SK-N-SH (cell line): ENCODE measurements at regions not wholly inside any gene's neighbourhood (a gene's known extent, or its start where the extent isn't known, plus 50 kb on each side); places are given as distances from the start of the nearest gene placed in this dataset.

Experiments
- CTCF ChIA-PET: fragments of 300-600, 350-600 bp; formaldehyde crosslinking; extraction: SDS; loops from one replicate; lab custom pipeline; 2021; lab: Yijun Ruan, JAX
- POLR2A ChIA-PET: fragments of 350-600 bp; sonication (Branson Sonifier 250); formaldehyde crosslinking; extraction: SDS; loops from one replicate; lab custom pipeline; 2020; ENCODE audit warnings: antibody characterized with exemption, inconsistent platforms; lab: Yijun Ruan, JAX
- DNase-seq: peaks from one replicate; pipeline ENCODE4 v3.0.0; 2012
- H2AFZ ChIP-seq: fragments of 200-600 bp; sonication (generic); 2 replicates; pipeline ENCODE4 v1.8.1; 2016; ENCODE audit warnings: antibody characterized with exemption, mild to moderate bottlenecking, low read depth
- H3F3A ChIP-seq: fragments of 200-600 bp; sonication (generic); replicated peaks from 2 replicates; pipeline ENCODE3; 2016; ENCODE audit warnings: antibody characterized with exemption, mild to moderate bottlenecking; ENCODE audit not compliant: insufficient read depth
- H3K27ac ChIP-seq, 2 experiments: fragments of 200-500 bp in 1 of 2; fragments of 200-600 bp in 1 of 2; sonication (Bioruptor generic) in 1 of 2; sonication (generic), shearing (Covaris generic) in 1 of 2; 2 replicates each; pipeline versions ENCODE4 v1.5.1 to v1.6.1; 2014 to 2016; ENCODE audit warnings: low read depth in 2 of 2, inconsistent platforms in 1 of 2, low read length in 1 of 2, mild to moderate bottlenecking in 1 of 2, mixed read lengths in 1 of 2
- H3K27me3 ChIP-seq: fragments of 200-600 bp; sonication (generic), shearing (Covaris generic); 2 replicates; pipeline ENCODE4 v1.6.1; 2016; ENCODE audit warnings: mixed run types; ENCODE audit not compliant: insufficient read depth
- H3K36me3 ChIP-seq, 2 experiments: fragments of 200-500 bp in 1 of 2; fragments of 200-600 bp in 1 of 2; sonication (Bioruptor generic) in 1 of 2; sonication (generic) in 1 of 2; replicated peaks in 1 of 2; 2 replicates each; pipeline versions ENCODE3 to v1.5.1; 2014 to 2016; ENCODE audit warnings: low read length in 1 of 2, mild to moderate bottlenecking in 1 of 2; ENCODE audit not compliant: insufficient read depth in 2 of 2, control insufficient read depth in 1 of 2
- H3K4me1 ChIP-seq, 2 experiments: fragments of 200-500 bp in 1 of 2; fragments of 200-600 bp in 1 of 2; sonication (Bioruptor generic) in 1 of 2; sonication (generic), shearing (Covaris generic) in 1 of 2; 2 replicates each; pipeline versions ENCODE4 v1.5.1 to v1.6.1; 2014 to 2016; ENCODE audit warnings: low read depth in 1 of 2, low read length in 1 of 2, mixed run types in 1 of 2; ENCODE audit not compliant: insufficient read depth in 2 of 2, control insufficient read depth in 1 of 2
- H3K4me2 ChIP-seq: fragments of 200-600 bp; sonication (generic), shearing (Covaris generic); 2 replicates; pipeline ENCODE4 v1.6.1; 2017; ENCODE audit warnings: mixed run types
- H3K4me3 ChIP-seq, 2 experiments: fragments of 200-500 bp in 1 of 2; fragments of 200-600 bp in 1 of 2; sonication (Bioruptor generic) in 1 of 2; sonication (generic), shearing (Covaris generic) in 1 of 2; 2 replicates each; pipeline versions ENCODE4 v1.5.1 to v1.8.1; 2014 to 2016; ENCODE audit warnings: low read depth in 2 of 2, inconsistent platforms in 1 of 2, low read length in 1 of 2, mild to moderate bottlenecking in 1 of 2, mixed read lengths in 1 of 2, moderate library complexity in 1 of 2
- H3K79me2 ChIP-seq: fragments of 200-600 bp; sonication (generic); 2 replicates; pipeline ENCODE4 v1.8.1; 2017; ENCODE audit warnings: mild to moderate bottlenecking; ENCODE audit not compliant: insufficient read depth
- H3K9ac ChIP-seq: fragments of 200-600 bp; sonication (generic); 2 replicates; pipeline ENCODE4 v1.6.1; 2017; ENCODE audit warnings: mixed run types
- H3K9me2 ChIP-seq: fragments of 200-600 bp; sonication (generic); 2 replicates; pipeline ENCODE4 v1.6.1; 2017; ENCODE audit warnings: mixed run types
- H3K9me3 ChIP-seq: fragments of 200-600 bp; sonication (generic); 2 replicates; pipeline ENCODE4 v1.6.1; 2017; ENCODE audit warnings: mixed run types, mild to moderate bottlenecking, moderate library complexity
- H4K20me1 ChIP-seq: fragments of 200-600 bp; sonication (generic); 2 replicates; pipeline ENCODE4 v1.6.1; 2017; ENCODE audit warnings: mild to moderate bottlenecking, mixed run types; ENCODE audit not compliant: insufficient read depth
- CHD2 ChIP-seq: fragments of 150-350 bp; IDR thresholded peaks from 2 replicates; pipeline ENCODE4 v1.6.1; 2018; ENCODE audit warnings: low read length; ENCODE audit not compliant: partially characterized antibody
- CTCF ChIP-seq: fragments of 200-600 bp; sonication (generic); IDR thresholded peaks from 2 replicates; pipeline ENCODE4 v1.6.1; 2017; ENCODE audit warnings: antibody characterized with exemption, mild to moderate bottlenecking, moderate library complexity
- GABPA ChIP-seq: IDR thresholded peaks from 2 replicates; pipeline ENCODE4 v1.4.0; 2012; ENCODE audit warnings: low read depth, mild to moderate bottlenecking
- JUND ChIP-seq: IDR thresholded peaks from 2 replicates; pipeline ENCODE4 v1.4.0; 2012
- MAX ChIP-seq: IDR thresholded peaks from 2 replicates; pipeline ENCODE4 v1.4.0; 2012; ENCODE audit warnings: low read depth
- MEF2A ChIP-seq: IDR thresholded peaks from 2 replicates; pipeline ENCODE4 v1.4.0; 2012; ENCODE audit warnings: low read depth, borderline replicate concordance
- MXI1 ChIP-seq: IDR thresholded peaks from 2 replicates; pipeline ENCODE4 v1.6.1; 2012; ENCODE audit warnings: mild to moderate bottlenecking, low read depth, low read length, improper control_type of control experiment
- NFIC ChIP-seq: IDR thresholded peaks from 2 replicates; pipeline ENCODE4 v1.4.0; 2012; ENCODE audit warnings: borderline replicate concordance
- NRF1 ChIP-seq: IDR thresholded peaks from 2 replicates; pipeline ENCODE4 v1.6.1; 2012; ENCODE audit warnings: low read depth, mild to moderate bottlenecking, low read length
- RAD21 ChIP-seq: IDR thresholded peaks from 2 replicates; pipeline ENCODE4 v1.6.1; 2012; ENCODE audit warnings: mild to moderate bottlenecking, low read length
- RCOR1 ChIP-seq: fragments of 150-350 bp; IDR thresholded peaks from 2 replicates; pipeline ENCODE4 v1.6.1; 2017; ENCODE audit warnings: antibody characterized with exemption, low read length
- REST ChIP-seq: IDR thresholded peaks from 2 replicates; pipeline ENCODE4 v1.6.1; 2012; ENCODE audit warnings: mild to moderate bottlenecking, low read depth, low read length, moderate library complexity
- RFX5 ChIP-seq: IDR thresholded peaks from 2 replicates; pipeline ENCODE4 v1.6.1; 2012; ENCODE audit warnings: mild to moderate bottlenecking, improper control_type of control experiment, low read length
- RXRA ChIP-seq: IDR thresholded peaks from 2 replicates; pipeline ENCODE4 v1.4.0; 2012; ENCODE audit warnings: low read depth, mild to moderate bottlenecking, borderline replicate concordance
- SIN3A ChIP-seq: IDR thresholded peaks from 2 replicates; pipeline ENCODE4 v1.6.1; 2012; ENCODE audit warnings: low read depth, mild to moderate bottlenecking, low read length, moderate library complexity, borderline replicate concordance
- SMC3 ChIP-seq: IDR thresholded peaks from 2 replicates; pipeline ENCODE4 v1.6.1; 2012; ENCODE audit warnings: low read depth, low read length, improper control_type of control experiment
- TAF1 ChIP-seq: IDR thresholded peaks from 2 replicates; pipeline ENCODE4 v1.6.1; 2012; ENCODE audit warnings: low read depth, mild to moderate bottlenecking, low read length, moderate library complexity, borderline replicate concordance
- TCF12 ChIP-seq: IDR thresholded peaks from 2 replicates; pipeline ENCODE4 v1.4.0; 2012
- TEAD4 ChIP-seq: IDR thresholded peaks from 2 replicates; pipeline ENCODE4 v1.4.0; 2012; ENCODE audit warnings: mild to moderate bottlenecking, borderline replicate concordance; ENCODE audit not compliant: insufficient read depth
- USF2 ChIP-seq: fragments of 150-350 bp; IDR thresholded peaks from 2 replicates; pipeline ENCODE4 v1.6.1; 2017; ENCODE audit warnings: antibody characterized with exemption, low read length, low read depth, borderline replicate concordance
- WGBS: methylation state at CpG from one replicate; pipeline ENCODE4 v1.1.6; 2017; ENCODE audit warnings: low lambda C conversion rate; 5-methylcytosine and 5-hydroxymethylcytosine counted together

- no peaks in the 10 kb centered on the region for H4K20me1 ChIP-seq
- H3K9me3 ChIP-seq, result no peaks in the 10 kb centered on the region
- peak; percentile 85 for DNase-seq
- H3K27ac ChIP-seq, result no peak overlapping the region
- 76% methylated on average over 7 of the region's 17 CpGs for WGBS
- POLR2A ChIA-PET, result no interaction called here
- H3K27me3 ChIP-seq, result no peaks in the 10 kb centered on the region
- no peaks in the 10 kb centered on the region for H3K9me2 ChIP-seq
- no peaks in the 10 kb centered on the region for H3K36me3 ChIP-seq
- H3K4me2 ChIP-seq, result no peak overlapping the region
- H3K4me3 ChIP-seq, result peak overlapping the region in 1 of 2 experiments; percentile 35; a peak in 1 of 4 replicates
- peaks cover 0 to 8% of the 10 kb centered on the region in 2 experiments; a peak in 1 of 4 replicates for H3K4me1 ChIP-seq
- CTCF ChIA-PET, result interaction anchor here (0.7 to 8.3 kb wide), 24 partner anchors 9 to 736 kb away, joined by 3 to 91 read pairs (median 4); no protein-coding TSS in a partner anchor
- no peak overlapping the region for H2AFZ ChIP-seq
- no peak overlapping the region for H3K9ac ChIP-seq
- TF ChIP-seq REST, result no peak
- TF ChIP-seq GABPA, result no peak
- TF ChIP-seq CTCF, result peak; percentile 65
- TF ChIP-seq RXRA, result no peak
- TF ChIP-seq MXI1, result no peak
- peak; percentile 49; the same call in 1 of the 2 replicates for TF ChIP-seq SMC3
- no peak for TF ChIP-seq TEAD4
- no peak for TF ChIP-seq USF2
- TF ChIP-seq RAD21, result peak; percentile 86
- H3K79me2 ChIP-seq, result no peaks in the 10 kb centered on the region
- no peaks in the 10 kb centered on the region for H3F3A ChIP-seq
These were observed 144.6 kb upstream of the TNR start for GRCh38 chr1:175887981-175888428.

- 90% methylated on average over 20 of the region's 20 CpGs for WGBS
- Histone ChIP-seq H3K4me2 (no peak overlapping the region), H2AFZ (no peak overlapping the region), H3K9me3 (no peaks in the 10 kb centered on the region), H3K36me3 (no peaks in the 10 kb centered on the region), H3K9ac (no peak overlapping the region), H3K27ac (no peak overlapping the region), H3K9me2 (no peaks in the 10 kb centered on the region), H3K4me1 (peaks cover 0 to 8% of the 10 kb centered on the region in 2 experiments; a peak in 1 of 4 replicates), H4K20me1 (no peaks in the 10 kb centered on the region), H3K27me3 (no peaks in the 10 kb centered on the region), H3F3A (no peaks in the 10 kb centered on the region), H3K4me3 (no peak overlapping the region), H3K79me2 (no peaks in the 10 kb centered on the region)
- DNase-seq, result peak; percentile 19
- POLR2A ChIA-PET, result no interaction called here
- CTCF ChIA-PET, result interaction anchor here (0.9 to 8.3 kb wide), 17 partner anchors 9 to 736 kb away, joined by 3 to 91 read pairs (median 6); partner anchors contain the start of gene TNR
- TF ChIP-seq USF2, result no peak
- no peak for TF ChIP-seq MAX
- no peak for TF ChIP-seq RCOR1
- no peak for TF ChIP-seq TAF1
- TF ChIP-seq JUND, result no peak
- TF ChIP-seq MEF2A, result no peak
- no peak for TF ChIP-seq RXRA
- no peak for TF ChIP-seq NRF1
- no peak for TF ChIP-seq SIN3A
- TF ChIP-seq NFIC, result no peak
- no peak for TF ChIP-seq TCF12
- TF ChIP-seq RFX5, result no peak
- TF ChIP-seq CHD2, result no peak
These were observed 144.1 kb upstream of the TNR start for GRCh38 chr1:175887521-175887920.
